B cell (primary cell): ENCODE measurements at regions not wholly inside any gene's neighbourhood (a gene's known extent, or its start where the extent isn't known, plus 50 kb on each side); places are given as distances from the start of the nearest gene placed in this dataset.

ENCODE experiments used
- ATAC-seq: fragments of 200-7000 bp; cut with Tn5 transposase; one replicate; pipeline ENCODE4 v1.10.0; 2021; ENCODE audit warnings: low read depth, mild to moderate bottlenecking, moderate number of reproducible peaks, moderate library complexity
- CTCF ChIA-PET: fragments of 350-600 bp; sonication (Branson Sonifier 250); formaldehyde crosslinking; loops from one replicate; lab custom pipeline; 2021; ENCODE audit warnings: antibody characterized with exemption, inconsistent platforms; lab: Charles Lee
- POLR2A ChIA-PET: fragments of 350-600 bp; sonication (Branson Sonifier 250); formaldehyde crosslinking; loops from one replicate; lab custom pipeline; 2021; ENCODE audit warnings: antibody characterized with exemption; lab: Charles Lee
- DNase-seq: peaks from one replicate; pipeline ENCODE4 v3.0.0; 2013
- H2AFZ ChIP-seq: 2 replicates; pipeline ENCODE4 v1.6.1; 2012; ENCODE audit warnings: mild to moderate bottlenecking, low read depth, low read length; ENCODE audit not compliant: insufficient read depth, poor library complexity, severe bottlenecking
- H3K27ac ChIP-seq, 2 donors: 1 replicate in 1 of 2; 2 replicates in 1 of 2; pipeline ENCODE4 v1.5.1; 2012 to 2013; ENCODE audit warnings: low read length in 2 of 2, mild to moderate bottlenecking in 2 of 2, moderate library complexity in 1 of 2
- H3K27me3 ChIP-seq, 4 experiments: fragments of 200-600 bp in 1 of 4; sonication (generic) in 1 of 4; replicated peaks in 1 of 4; 1 replicate in 2 of 4; 2 replicates in 2 of 4; pipeline versions ENCODE4 v1.6.1 to v1.7.0; 2013 to 2016; ENCODE audit warnings: low read length in 3 of 4, mild to moderate bottlenecking in 2 of 4, mixed read lengths in 1 of 4, moderate library complexity in 1 of 4; ENCODE audit not compliant: insufficient read depth in 4 of 4, control insufficient read depth in 3 of 4; ENCODE audit errors: control extremely low read depth in 1 of 4
- H3K36me3 ChIP-seq, 2 experiments: replicated peaks in 1 of 2; 1 replicate in 1 of 2; 2 replicates in 1 of 2; pipeline versions ENCODE4 v1.6.1 to v1.7.1; 2013; ENCODE audit warnings: low read length in 1 of 2; ENCODE audit not compliant: insufficient read depth in 2 of 2, control insufficient read depth in 1 of 2; ENCODE audit errors: control extremely low read depth in 1 of 2, extremely low read depth in 1 of 2
- H3K4me1 ChIP-seq, 2 donors: fragments of 200-600 bp in 1 of 2; sonication (generic) in 1 of 2; 1 replicate in 1 of 2; 2 replicates in 1 of 2; pipeline versions ENCODE4 v1.5.1 to v1.6.1; 2013 to 2017; ENCODE audit warnings: low read length in 2 of 2; ENCODE audit not compliant: control insufficient read depth in 2 of 2, insufficient read depth in 2 of 2
- H3K4me2 ChIP-seq: replicated peaks from 2 replicates; pipeline ENCODE3; 2012; ENCODE audit warnings: mild to moderate bottlenecking, low read depth, low read length; ENCODE audit not compliant: poor library complexity, severe bottlenecking
- H3K4me3 ChIP-seq, 5 experiments: fragments of 200-600 bp in 1 of 5; sonication (generic) in 1 of 5; 1 replicate in 3 of 5; 2 replicates in 2 of 5; pipeline versions ENCODE4 v1.5.1 to v1.7.0; 2011 to 2016; ENCODE audit warnings: low read length in 4 of 5, mild to moderate bottlenecking in 4 of 5, low read depth in 2 of 5, control low read depth in 1 of 5, moderate library complexity in 1 of 5; ENCODE audit not compliant: insufficient read depth in 1 of 5; ENCODE audit errors: control extremely low read depth in 1 of 5, extremely low read depth in 1 of 5
- H3K79me2 ChIP-seq: fragments of 200-600 bp; sonication (generic); one replicate; pipeline ENCODE4 v1.6.0; 2016; ENCODE audit warnings: low read length; ENCODE audit not compliant: control insufficient read depth, insufficient read depth
- H3K9ac ChIP-seq: fragments of 200-600 bp; sonication (generic); 2 replicates; pipeline ENCODE4 v1.6.1; 2017; ENCODE audit warnings: mild to moderate bottlenecking, low read length, moderate library complexity
- H3K9me3 ChIP-seq, 3 donors: one replicate each; pipeline versions ENCODE4 v1.6.1 to v1.7.1; 2013; ENCODE audit warnings: low read length in 2 of 3; ENCODE audit not compliant: control insufficient read depth in 2 of 3, insufficient read depth in 1 of 3; ENCODE audit errors: control extremely low read depth in 1 of 3
- H4K20me1 ChIP-seq: 2 replicates; pipeline ENCODE4 v1.6.0; 2012; ENCODE audit warnings: mild to moderate bottlenecking, low read length; ENCODE audit not compliant: insufficient read depth, control insufficient read depth, poor library complexity, severe bottlenecking
- H3K27ac Mint-ChIP-seq: one replicate; pipeline ENCODE4 v1.8.0; 2021; ENCODE audit warnings: mixed read lengths
- H3K27me3 Mint-ChIP-seq: one replicate; pipeline ENCODE4 v1.8.0; 2021; ENCODE audit warnings: mixed read lengths
- H3K4me1 Mint-ChIP-seq: one replicate; pipeline ENCODE4 v1.8.0; 2021; ENCODE audit warnings: mixed read lengths
- H3K4me3 Mint-ChIP-seq: one replicate; pipeline ENCODE4 v1.8.0; 2021; ENCODE audit warnings: mixed read lengths
- H3K9me3 Mint-ChIP-seq: one replicate; pipeline ENCODE4 v1.8.0; 2022; ENCODE audit warnings: mixed read lengths; ENCODE audit not compliant: insufficient read depth
- CTCF ChIP-seq: fragments of 200-600 bp; IDR thresholded peaks from one replicate; pipeline ENCODE4 v1.8.0; 2022; ENCODE audit warnings: antibody characterized with exemption, mild to moderate bottlenecking
- EZH2 ChIP-seq: IDR thresholded peaks from 2 replicates; pipeline ENCODE4 v1.6.1; 2012; ENCODE audit warnings: borderline replicate concordance, low read depth, mild to moderate bottlenecking, moderate library complexity, low read length; ENCODE audit not compliant: insufficient read depth, poor library complexity, severe bottlenecking
- WGBS: methylation state at CpG from one replicate; pipeline ENCODE4 v1.1.5; 2013; ENCODE audit warnings: missing lambda C conversion rate; ENCODE audit not compliant: insufficient coverage; 5-methylcytosine and 5-hydroxymethylcytosine counted together
- intact Hi-C: fragments of 100-400 bp; cut with micrococcal nuclease; formaldehyde crosslinking; loops from one replicate; pipeline ENCODE4 v1.10.0; 2022

- no CpG with 5 or more reads among the region's 3 CpGs for WGBS
- Histone ChIP-seq H3K27ac (no peak overlapping the region), H2AFZ (no peak overlapping the region), H3K27me3 (no peaks in the 10 kb centered on the region), H3K9me3 (no peaks in the 10 kb centered on the region), H3K79me2 (no peaks in the 10 kb centered on the region), H3K4me3 (no peak overlapping the region), H3K36me3 (no peaks in the 10 kb centered on the region), H4K20me1 (no peaks in the 10 kb centered on the region), H3K4me2 (no peak overlapping the region), H3K4me1 (no peaks in the 10 kb centered on the region), H3K9ac (no peak overlapping the region)
- ChIA-PET POLR2A (no interaction called here), CTCF (no interaction called here)
- Mint-ChIP-seq H3K9me3 (peaks cover 3% of the 10 kb centered on the region), H3K4me1 (no peaks in the 10 kb centered on the region), H3K27ac (no peak overlapping the region), H3K4me3 (no peak overlapping the region), H3K27me3 (no peaks in the 10 kb centered on the region)
- TF ChIP-seq EZH2 (no peak), CTCF (no peak)
- DNase-seq (no peak), ATAC-seq (no peak)
- intact Hi-C loops, result no loop called here
These were observed 408.3 kb downstream of the NUP35 start for GRCh38 chr2:183532514-183532913.

GRCh38 chr2:183533021-183533420 is 408.8 kb downstream of the NUP35 start:
- H3K4me1 Mint-ChIP-seq, result no peaks in the 10 kb centered on the region
- ChIA-PET CTCF (no interaction called here), POLR2A (no interaction called here)
- H3K27me3 Mint-ChIP-seq, result no peaks in the 10 kb centered on the region
- H3K9me3 Mint-ChIP-seq, result peaks cover 3% of the 10 kb centered on the region
- H3K36me3 ChIP-seq, result no peaks in the 10 kb centered on the region
- ATAC-seq, result no peak
- H3K27ac Mint-ChIP-seq, result no peak overlapping the region
- intact Hi-C loops, result no loop called here
- no peak overlapping the region for H3K4me2 ChIP-seq
- H3K9me3 ChIP-seq, result no peaks in the 10 kb centered on the region
- no peak overlapping the region for H2AFZ ChIP-seq
- H3K4me3 ChIP-seq, result no peak overlapping the region
- no peak overlapping the region for H3K9ac ChIP-seq
- TF ChIP-seq CTCF (no peak), EZH2 (no peak)
- no peak for DNase-seq
- WGBS, result no CpG with 5 or more reads among the region's 2 CpGs
- H3K27ac ChIP-seq, result no peak overlapping the region
- no peaks in the 10 kb centered on the region for H4K20me1 ChIP-seq
- H3K79me2 ChIP-seq, result no peaks in the 10 kb centered on the region
- no peaks in the 10 kb centered on the region for H3K27me3 ChIP-seq
- H3K4me3 Mint-ChIP-seq, result no peak overlapping the region
- no peaks in the 10 kb centered on the region for H3K4me1 ChIP-seq
